ENCODE measurements at regions not wholly inside any gene's neighbourhood (a gene's known extent, or its start where the extent isn't known, plus 50 kb on each side); places are given as distances from the start of the nearest gene placed in this dataset.

DNA sequence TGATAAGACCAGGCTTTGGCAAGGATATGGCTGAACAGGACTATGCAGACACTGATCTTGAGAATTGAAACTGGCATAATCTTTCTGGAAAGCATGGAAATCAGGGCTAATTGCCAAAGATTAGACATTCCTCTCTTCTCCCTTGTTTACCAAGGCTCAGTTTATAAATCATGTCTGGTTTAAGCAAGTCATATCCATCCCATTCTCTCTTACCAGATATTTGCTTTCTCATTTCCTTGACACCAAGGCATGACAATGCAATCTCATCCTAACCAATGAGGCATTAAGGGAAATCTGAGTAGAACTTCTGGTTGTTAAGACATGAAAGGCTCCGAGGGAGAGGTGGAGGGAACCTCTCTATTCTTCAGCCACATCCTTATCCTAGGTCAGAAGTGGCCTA is 110.3 kb upstream of the CEP85L start:
- no peak for DNase-seq (ENCODE audit: low read depth in 4 of 4, low spot score in 3 of 4)

DNA sequence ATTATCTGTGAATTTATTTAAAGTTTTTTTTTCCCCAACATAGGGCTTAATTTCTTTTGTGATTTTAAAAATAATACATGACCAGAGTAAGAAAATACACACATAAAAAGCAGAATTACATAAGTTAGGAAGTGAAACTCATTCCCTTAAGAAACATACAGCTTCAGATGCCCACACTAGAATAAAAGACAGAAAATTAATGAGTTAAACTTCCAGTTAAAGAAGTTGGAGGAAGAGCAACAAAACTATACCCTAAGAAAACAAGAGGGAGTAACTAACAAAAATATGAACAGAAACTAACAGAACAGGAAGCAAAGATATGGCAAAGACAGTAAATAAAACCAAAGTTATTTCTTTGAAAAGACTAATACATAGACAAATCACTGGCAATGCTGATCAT is 107.6 kb upstream of the CEP85L start:
- DNase-seq (ENCODE audit: low read depth in 4 of 4, low spot score in 3 of 4) = no peak

DNA sequence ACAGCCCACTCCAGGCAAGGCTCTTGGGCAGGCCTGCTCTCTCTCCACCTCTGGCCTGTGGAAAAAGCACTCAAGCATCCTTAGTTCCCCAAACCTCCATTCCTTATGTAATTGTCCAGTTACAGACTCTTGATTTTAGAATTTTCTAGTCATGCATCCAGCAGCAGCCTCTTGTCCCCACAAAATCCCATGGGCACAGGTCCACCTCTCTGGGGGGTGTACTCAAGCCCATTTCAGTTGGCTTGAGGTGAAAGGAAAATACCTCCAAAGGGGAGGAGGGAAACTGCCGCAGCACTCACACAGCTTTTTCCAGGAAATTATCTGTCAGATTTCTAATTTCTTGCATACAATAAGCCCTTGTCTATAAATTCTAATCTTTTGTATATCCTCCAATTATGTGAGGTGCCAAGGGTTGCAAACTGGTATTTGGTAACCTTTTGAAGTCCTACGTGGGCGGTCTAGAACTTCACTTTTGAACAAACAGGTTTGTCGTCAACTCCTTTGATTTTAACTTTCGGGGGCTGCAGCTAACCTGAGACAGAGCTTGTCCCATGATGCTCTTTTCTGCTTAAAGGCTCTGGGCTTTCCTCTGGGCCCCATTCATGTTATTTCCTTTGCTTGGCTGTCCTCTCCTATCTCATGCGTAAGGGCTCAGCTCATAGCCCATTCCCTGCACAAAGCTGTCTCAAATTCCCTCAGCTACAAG is 104.7 kb upstream of the CEP85L start:
- no peak for DNase-seq (ENCODE audit: low read depth in 4 of 4, low spot score in 3 of 4)

GRCh38 chr6:118752803-118753202 is 101.4 kb upstream of the CEP85L start:
- no peak for DNase-seq (ENCODE audit: low read depth in 4 of 4, low spot score in 3 of 4)

DNA sequence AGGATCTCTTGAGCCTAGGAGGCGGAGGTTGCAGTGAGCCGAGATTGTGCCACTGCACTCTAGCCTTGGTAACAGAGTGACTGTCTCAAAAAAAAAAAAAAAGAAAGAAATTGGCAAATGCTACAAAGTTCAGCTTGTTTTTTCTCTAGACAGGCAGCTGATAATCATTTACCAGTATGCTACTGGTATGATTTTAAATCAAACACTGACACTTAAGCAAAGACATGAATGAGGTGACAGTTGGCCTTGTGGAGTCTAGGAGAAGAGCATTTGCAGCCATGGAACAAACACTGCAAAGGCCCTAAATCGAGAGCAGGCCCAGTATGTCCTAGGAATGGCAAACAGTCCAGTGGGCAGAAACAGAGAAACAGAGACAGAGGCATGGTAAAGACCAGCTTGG is 99.7 kb upstream of the CEP85L start:
- DNase-seq (ENCODE audit: low read depth in 4 of 4, low spot score in 3 of 4) = no peak

GRCh38 chr6:118750143-118750542 is 98.8 kb upstream of the CEP85L start:
- no peak for DNase-seq (ENCODE audit: low read depth in 4 of 4, low spot score in 3 of 4)

GRCh38 chr6:118748311-118749062 is 97.1 kb upstream of the CEP85L start:
- no peak for DNase-seq (ENCODE audit: low read depth in 4 of 4, low spot score in 3 of 4)

DNA sequence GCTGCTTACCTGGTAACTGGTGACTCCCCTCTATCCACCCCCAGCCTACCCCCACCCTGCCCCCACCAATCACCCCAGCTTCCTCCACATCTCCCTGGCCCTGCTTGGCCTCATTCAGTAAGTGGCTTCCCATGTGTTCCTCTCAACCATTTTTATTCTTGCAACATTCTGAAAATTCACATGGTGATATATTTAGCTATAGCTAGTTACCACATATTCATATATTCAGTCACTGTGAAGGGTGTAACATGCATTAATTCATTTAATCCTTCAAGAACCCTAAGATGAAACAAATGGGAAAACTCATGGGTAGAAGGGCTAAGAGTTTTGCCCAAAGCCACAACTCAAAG is 95.4 kb upstream of the CEP85L start:
- no peak for DNase-seq (ENCODE audit: low read depth in 4 of 4, low spot score in 3 of 4)

GRCh38 chr6:118746145-118746824 is 94.9 kb upstream of the CEP85L start:
- no peak for DNase-seq (ENCODE audit: low read depth in 4 of 4, low spot score in 3 of 4)

DNA sequence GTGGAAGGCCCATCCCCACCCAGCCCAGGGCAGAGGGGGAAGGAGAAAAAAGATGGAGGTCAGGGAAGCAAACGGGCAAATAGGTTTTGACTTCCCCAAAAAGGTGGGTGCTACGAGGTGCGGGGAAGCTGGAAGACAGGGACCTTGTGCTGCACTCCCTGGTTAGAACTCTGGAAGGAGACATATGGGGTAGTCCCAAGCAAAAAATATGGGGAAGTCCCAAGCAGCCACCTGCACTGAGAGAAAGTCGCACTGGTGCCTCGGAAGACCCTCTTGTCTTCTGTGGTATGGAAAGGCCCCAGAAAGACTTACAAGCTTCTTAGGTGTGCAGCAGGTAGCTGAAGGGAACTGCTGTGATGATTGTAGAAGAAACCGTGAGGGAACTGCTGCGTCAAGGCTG is 93.8 kb upstream of the CEP85L start:
- DNase-seq (ENCODE audit: low read depth in 4 of 4, low spot score in 3 of 4) = no peak

DNA sequence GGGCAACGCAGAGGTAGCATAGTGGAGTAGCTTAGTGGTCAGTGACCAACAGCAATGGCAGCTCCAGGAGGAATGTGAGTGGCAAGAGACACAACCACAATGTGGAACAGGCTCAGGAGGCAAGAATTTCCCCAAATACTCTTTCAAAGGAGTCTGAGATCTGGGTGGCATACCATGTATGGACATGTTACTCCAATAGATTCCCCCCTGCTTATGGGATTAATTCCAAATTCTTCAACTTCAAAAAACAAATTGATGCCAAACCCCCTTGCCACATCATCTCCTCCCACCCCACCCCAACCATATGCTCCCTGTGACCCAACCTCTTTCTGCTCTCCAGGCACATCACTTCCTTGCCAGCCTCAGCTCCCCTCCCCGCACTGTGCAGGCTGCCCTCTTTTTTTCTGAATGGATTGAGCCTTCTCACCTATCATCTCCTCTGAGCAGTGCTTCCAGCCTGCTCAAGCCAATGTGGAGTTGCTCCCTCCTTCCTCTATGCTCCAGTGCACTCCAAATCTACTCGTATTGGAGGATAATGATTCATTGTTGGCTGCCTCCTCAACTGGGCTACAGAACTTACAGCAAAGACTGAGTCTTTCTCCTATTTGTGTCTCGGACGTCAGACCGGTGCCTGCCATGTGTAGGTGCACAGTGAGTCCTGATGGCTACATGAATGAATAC is 93.0 kb upstream of the CEP85L start:
- no peak for DNase-seq (ENCODE audit: low read depth in 4 of 4, low spot score in 3 of 4)

- no peak for DNase-seq (ENCODE audit: low read depth in 4 of 4, low spot score in 3 of 4)
Measured at GRCh38 chr6:118743746-118744145, 92.4 kb upstream of the CEP85L start.

GRCh38 chr6:118740372-118740771 is 89.0 kb upstream of the CEP85L start:
- no peak for DNase-seq (ENCODE audit: low read depth in 4 of 4, low spot score in 3 of 4)

GRCh38 chr6:118739696-118740353 is 88.4 kb upstream of the CEP85L start:
- no peak for DNase-seq (ENCODE audit: low read depth in 4 of 4, low spot score in 3 of 4)

DNA sequence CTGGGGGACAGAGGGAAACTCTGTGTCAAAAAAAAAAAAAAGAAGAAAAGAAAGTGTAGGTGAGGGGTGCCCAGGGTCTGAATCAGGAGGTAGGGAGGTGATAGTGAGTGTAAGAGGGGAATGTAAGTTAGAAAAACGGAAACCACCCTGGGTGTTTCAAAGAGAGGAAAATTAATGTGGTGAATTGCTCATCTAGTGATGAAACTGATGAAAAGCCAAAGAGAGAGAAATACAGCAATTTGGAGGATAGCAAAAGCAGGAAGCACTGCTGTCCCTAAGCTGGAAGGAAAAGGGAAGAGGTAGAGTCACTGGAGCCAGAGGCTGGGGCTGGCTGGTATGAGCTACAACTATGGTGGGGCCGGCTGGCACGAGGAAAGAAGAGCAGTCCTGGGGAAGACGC is 85.0 kb upstream of the CEP85L start:
- no peak for DNase-seq (ENCODE audit: low read depth in 4 of 4, low spot score in 3 of 4)

- no peak for DNase-seq (ENCODE audit: low read depth in 4 of 4, low spot score in 3 of 4)
Measured at GRCh38 chr6:118735320-118735719, 83.9 kb upstream of the CEP85L start.

- no peak for DNase-seq (ENCODE audit: low read depth in 4 of 4, low spot score in 3 of 4)
Measured at GRCh38 chr6:118725944-118726343, 74.6 kb upstream of the CEP85L start.

DNA sequence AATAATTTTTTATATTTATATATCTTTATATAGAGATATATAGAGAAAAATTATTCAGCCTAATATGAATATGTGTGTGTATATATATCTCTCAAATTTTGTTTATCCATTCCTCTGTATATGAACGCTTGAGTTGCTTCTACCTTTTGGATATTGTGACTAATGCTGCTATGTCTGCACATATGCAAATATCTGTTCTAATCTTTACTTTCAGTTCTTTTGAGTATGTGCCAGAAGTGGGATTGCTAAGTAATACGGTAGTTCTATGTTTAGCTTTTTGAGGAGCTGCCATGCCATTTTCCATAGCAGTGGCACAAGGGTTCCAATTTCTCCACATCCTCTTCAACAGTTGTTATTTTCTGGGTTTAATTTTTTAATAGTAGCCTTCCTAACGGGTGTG is 72.8 kb upstream of the CEP85L start:
- DNase-seq (ENCODE audit: low read depth in 4 of 4, low spot score in 3 of 4) = no peak

GRCh38 chr6:118722829-118723813 is 71.7 kb upstream of the CEP85L start:
- no peak for DNase-seq (ENCODE audit: low read depth in 4 of 4, low spot score in 3 of 4)

GRCh38 chr6:118720125-118720473 is 68.7 kb upstream of the CEP85L start:
- no peak for DNase-seq (ENCODE audit: low read depth in 4 of 4, low spot score in 3 of 4)
